WTC11 (cell line): ENCODE measurements at regions not wholly inside any gene's neighbourhood (a gene's known extent, or its start where the extent isn't known, plus 50 kb on each side); places are given as distances from the start of the nearest gene placed in this dataset.

ENCODE experiments used
- ATAC-seq: fragments of 200-7000 bp; cut with Tn5 transposase; 2 replicates; pipeline ENCODE4 v1.10.0; 2021; ENCODE audit warnings: mild to moderate bottlenecking, moderate library complexity
- CTCF ChIA-PET: fragments of 300-600 bp; sonication (Branson Sonifier 250); formaldehyde crosslinking; loops from one replicate; lab custom pipeline; 2021; ENCODE audit warnings: antibody characterized with exemption; lab: Charles Lee
- POLR2A ChIA-PET: fragments of 350-600 bp; sonication (Branson Sonifier 250); formaldehyde crosslinking; loops from one replicate; lab custom pipeline; 2021; ENCODE audit warnings: antibody characterized with exemption; lab: Charles Lee
- DNase-seq: peaks from one replicate; pipeline ENCODE4 v3.0.0; 2021; ENCODE audit warnings: low spot score
- H3K27ac Mint-ChIP-seq: 2 replicates; pipeline ENCODE4 v1.8.0; 2021; ENCODE audit warnings: mixed read lengths
- H3K27me3 Mint-ChIP-seq: 2 replicates; pipeline ENCODE4 v1.8.0; 2021; ENCODE audit warnings: low read depth, mild to moderate bottlenecking, moderate library complexity, mixed read lengths
- H3K36me3 Mint-ChIP-seq: 2 replicates; pipeline ENCODE4 v1.8.0; 2021; ENCODE audit warnings: mixed read lengths
- H3K4me1 Mint-ChIP-seq: 2 replicates; pipeline ENCODE4 v1.8.0; 2022; ENCODE audit warnings: mixed read lengths
- H3K4me3 Mint-ChIP-seq: 2 replicates; pipeline ENCODE4 v1.8.0; 2021; ENCODE audit warnings: mild to moderate bottlenecking, moderate library complexity, mixed read lengths
- H3K9me3 Mint-ChIP-seq: 2 replicates; pipeline ENCODE4 v1.8.0; 2021; ENCODE audit warnings: mixed read lengths
- ELF4 ChIP-seq: sonication (generic); formaldehyde crosslinking; IDR thresholded peaks from 2 replicates; pipeline ENCODE4 v1.8.1; 2022; ENCODE audit warnings: low read depth, mild to moderate bottlenecking, moderate library complexity, missing genetic modification reagents
- EMX1 ChIP-seq: fragments of 250-450 bp; sonication (Bioruptor Pico); IDR thresholded peaks from 2 replicates; pipeline ENCODE4 v1.8.0; 2021; ENCODE audit warnings: mild to moderate bottlenecking
- ESRRA ChIP-seq: sonication (generic); formaldehyde crosslinking; IDR thresholded peaks from 2 replicates; pipeline ENCODE4 v1.8.1; 2022; ENCODE audit warnings: mild to moderate bottlenecking, missing genetic modification reagents, borderline replicate concordance
- FOXK1 ChIP-seq: sonication (generic); formaldehyde crosslinking; IDR thresholded peaks from 2 replicates; pipeline ENCODE4 v1.8.0; 2022; ENCODE audit warnings: mild to moderate bottlenecking, moderate library complexity, missing genetic modification reagents
- GRHL2 ChIP-seq: fragments of 250-450 bp; sonication (Bioruptor Pico); IDR thresholded peaks from 2 replicates; pipeline ENCODE4 v1.8.0; 2022; ENCODE audit warnings: mild to moderate bottlenecking, moderate library complexity; ENCODE audit not compliant: insufficient replicate concordance, severe bottlenecking
- GTF2I ChIP-seq: fragments of 250-450 bp; sonication (Bioruptor Pico); conservative IDR thresholded peaks from 2 replicates; pipeline ENCODE4 v1.4.0; 2021; ENCODE audit warnings: mild to moderate bottlenecking
- JAZF1 ChIP-seq: fragments of 250-450 bp; sonication (Bioruptor Pico); IDR thresholded peaks from 2 replicates; pipeline ENCODE4 v1.9.0; 2021; ENCODE audit warnings: moderate library complexity, mild to moderate bottlenecking, inconsistent platforms
- KAT7 ChIP-seq: sonication (generic); formaldehyde crosslinking; IDR thresholded peaks from 2 replicates; pipeline ENCODE4 v1.8.1; 2023; ENCODE audit warnings: missing genetic modification reagents, mild to moderate bottlenecking, borderline replicate concordance
- NFE2L1 ChIP-seq: sonication (generic); formaldehyde crosslinking; IDR thresholded peaks from 2 replicates; pipeline ENCODE4 v1.8.1; 2023; ENCODE audit warnings: missing genetic modification reagents
- NR3C1 ChIP-seq: sonication (generic); formaldehyde crosslinking; conservative IDR thresholded peaks from 2 replicates; pipeline ENCODE4 v1.8.1; 2023; ENCODE audit warnings: low read depth, mild to moderate bottlenecking, missing genetic modification reagents
- RELA ChIP-seq: sonication (generic); formaldehyde crosslinking; IDR thresholded peaks from 2 replicates; pipeline ENCODE4 v1.8.1; 2022; ENCODE audit warnings: missing genetic modification reagents, mild to moderate bottlenecking, borderline replicate concordance
- TEAD4 ChIP-seq: sonication (generic); formaldehyde crosslinking; IDR thresholded peaks from 2 replicates; pipeline ENCODE4 v1.8.0; 2022; ENCODE audit warnings: mild to moderate bottlenecking, missing genetic modification reagents
- ZNF121 ChIP-seq: sonication (generic); formaldehyde crosslinking; IDR thresholded peaks from 2 replicates; pipeline ENCODE4 v1.8.0; 2023; ENCODE audit warnings: missing genetic modification reagents
- ZNF416 ChIP-seq: fragments of 250-450 bp; sonication (Bioruptor Pico); IDR thresholded peaks from 2 replicates; pipeline ENCODE4 v1.9.0; 2021; ENCODE audit warnings: mild to moderate bottlenecking, inconsistent platforms
- ZNF671 ChIP-seq: fragments of 250-450 bp; sonication (Bioruptor Pico); IDR thresholded peaks from 2 replicates; pipeline ENCODE4 v1.8.0; 2021; ENCODE audit warnings: mild to moderate bottlenecking
- TF ChIP-seq, protein P1 (sequence below): sonication (generic); formaldehyde crosslinking; IDR thresholded peaks from 2 replicates; pipeline ENCODE4 v1.8.0; 2023; ENCODE audit warnings: missing genetic modification reagents, mild to moderate bottlenecking, borderline replicate concordance
- TF ChIP-seq, protein P2 (sequence below): sonication (generic); formaldehyde crosslinking; IDR thresholded peaks from 2 replicates; pipeline ENCODE4 v1.8.1; 2023; ENCODE audit warnings: mild to moderate bottlenecking, missing genetic modification reagents, borderline replicate concordance
- TF ChIP-seq, protein P3 (sequence below): fragments of 250-450 bp; sonication (Bioruptor Pico); IDR thresholded peaks from 2 replicates; pipeline ENCODE4 v1.9.0; 2021; ENCODE audit warnings: mild to moderate bottlenecking, borderline replicate concordance
- TF ChIP-seq, protein P4 (sequence below): sonication (generic); formaldehyde crosslinking; conservative IDR thresholded peaks from 2 replicates; pipeline ENCODE4 v1.8.1; 2022; ENCODE audit warnings: mild to moderate bottlenecking, missing genetic modification reagents
- TF ChIP-seq, protein P5 (sequence below): sonication (generic); formaldehyde crosslinking; IDR thresholded peaks from 2 replicates; pipeline ENCODE4 v1.8.1; 2023; ENCODE audit warnings: mild to moderate bottlenecking, missing genetic modification reagents
- TF ChIP-seq, protein P6 (sequence below): sonication (generic); formaldehyde crosslinking; IDR thresholded peaks from 2 replicates; pipeline ENCODE4 v1.8.1; 2022; ENCODE audit warnings: mild to moderate bottlenecking, missing genetic modification reagents, moderate library complexity, borderline replicate concordance

DNA sequence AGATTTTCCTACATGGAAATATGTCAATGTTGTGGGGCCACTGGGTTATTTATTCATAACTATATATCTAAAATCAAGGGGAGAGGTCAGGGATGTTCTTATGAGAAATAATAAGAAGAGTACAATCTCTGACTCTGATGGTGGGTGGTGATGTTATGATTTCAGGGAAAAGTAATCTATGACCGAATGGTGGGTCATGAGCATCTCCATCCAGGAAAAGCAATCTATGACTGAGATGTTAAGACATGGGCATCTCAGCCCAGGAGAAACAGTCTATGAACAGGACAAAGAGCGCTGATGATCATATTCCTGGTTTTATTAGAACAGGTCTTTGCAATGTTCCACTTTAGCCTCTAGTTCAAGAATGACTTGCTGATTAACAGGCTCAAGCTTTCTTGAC lies 137.1 kb downstream of the ARSF start (continued):
- TF ChIP-seq ZNF416 (CRISPR knock-in tag) = no peak
- TF ChIP-seq, protein P1, sequence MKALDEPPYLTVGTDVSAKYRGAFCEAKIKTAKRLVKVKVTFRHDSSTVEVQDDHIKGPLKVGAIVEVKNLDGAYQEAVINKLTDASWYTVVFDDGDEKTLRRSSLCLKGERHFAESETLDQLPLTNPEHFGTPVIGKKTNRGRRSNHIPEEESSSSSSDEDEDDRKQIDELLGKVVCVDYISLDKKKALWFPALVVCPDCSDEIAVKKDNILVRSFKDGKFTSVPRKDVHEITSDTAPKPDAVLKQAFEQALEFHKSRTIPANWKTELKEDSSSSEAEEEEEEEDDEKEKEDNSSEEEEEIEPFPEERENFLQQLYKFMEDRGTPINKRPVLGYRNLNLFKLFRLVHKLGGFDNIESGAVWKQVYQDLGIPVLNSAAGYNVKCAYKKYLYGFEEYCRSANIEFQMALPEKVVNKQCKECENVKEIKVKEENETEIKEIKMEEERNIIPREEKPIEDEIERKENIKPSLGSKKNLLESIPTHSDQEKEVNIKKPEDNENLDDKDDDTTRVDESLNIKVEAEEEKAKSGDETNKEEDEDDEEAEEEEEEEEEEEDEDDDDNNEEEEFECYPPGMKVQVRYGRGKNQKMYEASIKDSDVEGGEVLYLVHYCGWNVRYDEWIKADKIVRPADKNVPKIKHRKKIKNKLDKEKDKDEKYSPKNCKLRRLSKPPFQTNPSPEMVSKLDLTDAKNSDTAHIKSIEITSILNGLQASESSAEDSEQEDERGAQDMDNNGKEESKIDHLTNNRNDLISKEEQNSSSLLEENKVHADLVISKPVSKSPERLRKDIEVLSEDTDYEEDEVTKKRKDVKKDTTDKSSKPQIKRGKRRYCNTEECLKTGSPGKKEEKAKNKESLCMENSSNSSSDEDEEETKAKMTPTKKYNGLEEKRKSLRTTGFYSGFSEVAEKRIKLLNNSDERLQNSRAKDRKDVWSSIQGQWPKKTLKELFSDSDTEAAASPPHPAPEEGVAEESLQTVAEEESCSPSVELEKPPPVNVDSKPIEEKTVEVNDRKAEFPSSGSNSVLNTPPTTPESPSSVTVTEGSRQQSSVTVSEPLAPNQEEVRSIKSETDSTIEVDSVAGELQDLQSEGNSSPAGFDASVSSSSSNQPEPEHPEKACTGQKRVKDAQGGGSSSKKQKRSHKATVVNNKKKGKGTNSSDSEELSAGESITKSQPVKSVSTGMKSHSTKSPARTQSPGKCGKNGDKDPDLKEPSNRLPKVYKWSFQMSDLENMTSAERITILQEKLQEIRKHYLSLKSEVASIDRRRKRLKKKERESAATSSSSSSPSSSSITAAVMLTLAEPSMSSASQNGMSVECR = no peak

DNA sequence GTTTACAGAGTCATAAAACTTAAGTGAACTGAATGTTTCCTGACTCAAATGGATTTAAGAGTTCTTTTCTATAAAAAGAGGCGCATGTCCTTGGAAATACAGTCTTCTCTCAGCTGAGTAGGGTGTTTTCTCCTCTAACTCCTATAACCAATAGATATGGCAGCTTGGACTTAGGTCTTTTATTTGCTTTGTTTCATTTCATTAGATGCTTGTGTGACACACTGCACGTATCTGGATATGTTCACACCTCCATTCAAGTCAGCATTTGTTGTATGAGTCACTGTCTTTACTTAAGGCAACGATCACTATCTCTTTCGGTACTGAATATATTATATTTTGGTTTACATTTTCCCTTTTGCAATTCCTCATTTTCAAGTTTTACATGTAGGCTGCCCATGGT lies 136.6 kb downstream of the ARSF start:
- H3K9me3 Mint-ChIP-seq = no peaks in the 10 kb centered on the region; the same call in 1 of the 2 replicates
- no peaks in the 10 kb centered on the region for H3K36me3 Mint-ChIP-seq
- peaks cover 25% of the 10 kb centered on the region for H3K4me1 Mint-ChIP-seq
- no peak for DNase-seq
- no peak overlapping the region for H3K27ac Mint-ChIP-seq
- no peak overlapping the region for H3K4me3 Mint-ChIP-seq
- no peak for ATAC-seq
- CTCF ChIA-PET = no interaction called here
- no peaks in the 10 kb centered on the region for H3K27me3 Mint-ChIP-seq
- POLR2A ChIA-PET = no interaction called here
- TF ChIP-seq, protein P2, sequence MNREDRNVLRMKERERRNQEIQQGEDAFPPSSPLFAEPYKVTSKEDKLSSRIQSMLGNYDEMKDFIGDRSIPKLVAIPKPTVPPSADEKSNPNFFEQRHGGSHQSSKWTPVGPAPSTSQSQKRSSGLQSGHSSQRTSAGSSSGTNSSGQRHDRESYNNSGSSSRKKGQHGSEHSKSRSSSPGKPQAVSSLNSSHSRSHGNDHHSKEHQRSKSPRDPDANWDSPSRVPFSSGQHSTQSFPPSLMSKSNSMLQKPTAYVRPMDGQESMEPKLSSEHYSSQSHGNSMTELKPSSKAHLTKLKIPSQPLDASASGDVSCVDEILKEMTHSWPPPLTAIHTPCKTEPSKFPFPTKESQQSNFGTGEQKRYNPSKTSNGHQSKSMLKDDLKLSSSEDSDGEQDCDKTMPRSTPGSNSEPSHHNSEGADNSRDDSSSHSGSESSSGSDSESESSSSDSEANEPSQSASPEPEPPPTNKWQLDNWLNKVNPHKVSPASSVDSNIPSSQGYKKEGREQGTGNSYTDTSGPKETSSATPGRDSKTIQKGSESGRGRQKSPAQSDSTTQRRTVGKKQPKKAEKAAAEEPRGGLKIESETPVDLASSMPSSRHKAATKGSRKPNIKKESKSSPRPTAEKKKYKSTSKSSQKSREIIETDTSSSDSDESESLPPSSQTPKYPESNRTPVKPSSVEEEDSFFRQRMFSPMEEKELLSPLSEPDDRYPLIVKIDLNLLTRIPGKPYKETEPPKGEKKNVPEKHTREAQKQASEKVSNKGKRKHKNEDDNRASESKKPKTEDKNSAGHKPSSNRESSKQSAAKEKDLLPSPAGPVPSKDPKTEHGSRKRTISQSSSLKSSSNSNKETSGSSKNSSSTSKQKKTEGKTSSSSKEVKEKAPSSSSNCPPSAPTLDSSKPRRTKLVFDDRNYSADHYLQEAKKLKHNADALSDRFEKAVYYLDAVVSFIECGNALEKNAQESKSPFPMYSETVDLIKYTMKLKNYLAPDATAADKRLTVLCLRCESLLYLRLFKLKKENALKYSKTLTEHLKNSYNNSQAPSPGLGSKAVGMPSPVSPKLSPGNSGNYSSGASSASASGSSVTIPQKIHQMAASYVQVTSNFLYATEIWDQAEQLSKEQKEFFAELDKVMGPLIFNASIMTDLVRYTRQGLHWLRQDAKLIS (CRISPR knock-in tag) = no peak
- TF ChIP-seq GRHL2 (no peak), RELA (CRISPR knock-in tag) (no peak), ELF4 (CRISPR knock-in tag) (no peak), ZNF671 (no peak), KAT7 (CRISPR knock-in tag) (no peak), GTF2I (CRISPR knock-in tag) (no peak), TEAD4 (CRISPR knock-in tag) (no peak), EMX1 (no peak), JAZF1 (CRISPR knock-in tag) (no peak), ESRRA (CRISPR knock-in tag) (no peak), ZNF121 (CRISPR knock-in tag) (no peak), NFE2L1 (no peak), NR3C1 (CRISPR knock-in tag) (no peak), FOXK1 (no peak)
- TF ChIP-seq, protein P3, sequence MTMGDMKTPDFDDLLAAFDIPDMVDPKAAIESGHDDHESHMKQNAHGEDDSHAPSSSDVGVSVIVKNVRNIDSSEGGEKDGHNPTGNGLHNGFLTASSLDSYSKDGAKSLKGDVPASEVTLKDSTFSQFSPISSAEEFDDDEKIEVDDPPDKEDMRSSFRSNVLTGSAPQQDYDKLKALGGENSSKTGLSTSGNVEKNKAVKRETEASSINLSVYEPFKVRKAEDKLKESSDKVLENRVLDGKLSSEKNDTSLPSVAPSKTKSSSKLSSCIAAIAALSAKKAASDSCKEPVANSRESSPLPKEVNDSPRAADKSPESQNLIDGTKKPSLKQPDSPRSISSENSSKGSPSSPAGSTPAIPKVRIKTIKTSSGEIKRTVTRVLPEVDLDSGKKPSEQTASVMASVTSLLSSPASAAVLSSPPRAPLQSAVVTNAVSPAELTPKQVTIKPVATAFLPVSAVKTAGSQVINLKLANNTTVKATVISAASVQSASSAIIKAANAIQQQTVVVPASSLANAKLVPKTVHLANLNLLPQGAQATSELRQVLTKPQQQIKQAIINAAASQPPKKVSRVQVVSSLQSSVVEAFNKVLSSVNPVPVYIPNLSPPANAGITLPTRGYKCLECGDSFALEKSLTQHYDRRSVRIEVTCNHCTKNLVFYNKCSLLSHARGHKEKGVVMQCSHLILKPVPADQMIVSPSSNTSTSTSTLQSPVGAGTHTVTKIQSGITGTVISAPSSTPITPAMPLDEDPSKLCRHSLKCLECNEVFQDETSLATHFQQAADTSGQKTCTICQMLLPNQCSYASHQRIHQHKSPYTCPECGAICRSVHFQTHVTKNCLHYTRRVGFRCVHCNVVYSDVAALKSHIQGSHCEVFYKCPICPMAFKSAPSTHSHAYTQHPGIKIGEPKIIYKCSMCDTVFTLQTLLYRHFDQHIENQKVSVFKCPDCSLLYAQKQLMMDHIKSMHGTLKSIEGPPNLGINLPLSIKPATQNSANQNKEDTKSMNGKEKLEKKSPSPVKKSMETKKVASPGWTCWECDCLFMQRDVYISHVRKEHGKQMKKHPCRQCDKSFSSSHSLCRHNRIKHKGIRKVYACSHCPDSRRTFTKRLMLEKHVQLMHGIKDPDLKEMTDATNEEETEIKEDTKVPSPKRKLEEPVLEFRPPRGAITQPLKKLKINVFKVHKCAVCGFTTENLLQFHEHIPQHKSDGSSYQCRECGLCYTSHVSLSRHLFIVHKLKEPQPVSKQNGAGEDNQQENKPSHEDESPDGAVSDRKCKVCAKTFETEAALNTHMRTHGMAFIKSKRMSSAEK = no peak
- TF ChIP-seq, protein P4, sequence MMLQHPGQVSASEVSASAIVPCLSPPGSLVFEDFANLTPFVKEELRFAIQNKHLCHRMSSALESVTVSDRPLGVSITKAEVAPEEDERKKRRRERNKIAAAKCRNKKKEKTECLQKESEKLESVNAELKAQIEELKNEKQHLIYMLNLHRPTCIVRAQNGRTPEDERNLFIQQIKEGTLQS (CRISPR knock-in tag) = no peak
- TF ChIP-seq, protein P5, sequence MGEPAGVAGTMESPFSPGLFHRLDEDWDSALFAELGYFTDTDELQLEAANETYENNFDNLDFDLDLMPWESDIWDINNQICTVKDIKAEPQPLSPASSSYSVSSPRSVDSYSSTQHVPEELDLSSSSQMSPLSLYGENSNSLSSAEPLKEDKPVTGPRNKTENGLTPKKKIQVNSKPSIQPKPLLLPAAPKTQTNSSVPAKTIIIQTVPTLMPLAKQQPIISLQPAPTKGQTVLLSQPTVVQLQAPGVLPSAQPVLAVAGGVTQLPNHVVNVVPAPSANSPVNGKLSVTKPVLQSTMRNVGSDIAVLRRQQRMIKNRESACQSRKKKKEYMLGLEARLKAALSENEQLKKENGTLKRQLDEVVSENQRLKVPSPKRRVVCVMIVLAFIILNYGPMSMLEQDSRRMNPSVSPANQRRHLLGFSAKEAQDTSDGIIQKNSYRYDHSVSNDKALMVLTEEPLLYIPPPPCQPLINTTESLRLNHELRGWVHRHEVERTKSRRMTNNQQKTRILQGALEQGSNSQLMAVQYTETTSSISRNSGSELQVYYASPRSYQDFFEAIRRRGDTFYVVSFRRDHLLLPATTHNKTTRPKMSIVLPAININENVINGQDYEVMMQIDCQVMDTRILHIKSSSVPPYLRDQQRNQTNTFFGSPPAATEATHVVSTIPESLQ (CRISPR knock-in tag) = no peak
- TF ChIP-seq, protein P6, sequence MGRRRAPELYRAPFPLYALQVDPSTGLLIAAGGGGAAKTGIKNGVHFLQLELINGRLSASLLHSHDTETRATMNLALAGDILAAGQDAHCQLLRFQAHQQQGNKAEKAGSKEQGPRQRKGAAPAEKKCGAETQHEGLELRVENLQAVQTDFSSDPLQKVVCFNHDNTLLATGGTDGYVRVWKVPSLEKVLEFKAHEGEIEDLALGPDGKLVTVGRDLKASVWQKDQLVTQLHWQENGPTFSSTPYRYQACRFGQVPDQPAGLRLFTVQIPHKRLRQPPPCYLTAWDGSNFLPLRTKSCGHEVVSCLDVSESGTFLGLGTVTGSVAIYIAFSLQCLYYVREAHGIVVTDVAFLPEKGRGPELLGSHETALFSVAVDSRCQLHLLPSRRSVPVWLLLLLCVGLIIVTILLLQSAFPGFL (CRISPR knock-in tag) = no peak
